ENCODE measurements at regions not wholly inside any gene's neighbourhood (a gene's known extent, or its start where the extent isn't known, plus 50 kb on each side); places are given as distances from the start of the nearest gene placed in this dataset.
A peak's percentile ranks its signal among the peaks of the same experiment; 100 is the strongest.

DNA sequence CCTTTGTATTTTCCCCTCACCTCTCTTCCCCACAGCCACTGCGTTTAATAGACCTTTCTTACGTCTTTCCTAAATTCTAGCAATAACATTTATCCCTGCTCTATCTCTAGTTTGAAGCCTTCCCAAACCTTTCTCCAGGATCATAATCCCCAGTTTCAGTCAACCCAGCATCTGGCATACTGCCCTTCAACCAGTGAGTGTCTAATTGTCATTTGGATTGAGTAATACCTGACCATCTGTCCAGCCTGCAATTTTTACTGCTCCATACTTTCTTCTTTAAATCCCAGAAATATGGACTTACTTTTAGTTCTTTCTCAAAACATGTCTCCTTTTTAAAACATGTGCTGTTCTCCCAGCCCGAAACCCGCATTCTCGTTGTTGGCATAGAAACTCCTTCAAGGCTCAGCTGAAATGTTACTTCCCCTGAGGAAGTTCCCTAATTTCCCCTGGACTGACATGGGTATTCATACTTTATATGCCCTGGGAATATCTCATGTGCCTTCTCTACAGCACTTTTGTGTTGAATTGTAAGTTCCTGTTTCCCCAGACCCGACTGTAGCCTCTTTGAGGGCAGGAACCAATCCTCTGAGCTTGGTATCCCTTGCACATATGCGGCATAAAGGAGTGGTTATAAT, 65.1 kb upstream of the ETV6 start:
- no peaks in the 10 kb centered on the region for H3K9me3 ChIP-seq
- ATAC-seq (ENCODE audit: low FRiP score in 2 of 2) (peak in 1 of 2 donors; percentile 49), DNase-seq (no peak)
- no peak overlapping the region for H3K27ac ChIP-seq
- H3K4me1 ChIP-seq = peaks cover 8 to 14% (median 10%) of the 10 kb centered on the region in 4 donors
- no peak overlapping the region for H3K4me3 ChIP-seq
- H3K27me3 ChIP-seq = no peaks in the 10 kb centered on the region
- H3K36me3 ChIP-seq = no peaks in the 10 kb centered on the region
- WGBS, 2 donors = 63 to 71% methylated on average over 7 of the region's 7 CpGs
- TF ChIP-seq EP300 (IDR thresholded peaks at IDR 0.05) (no peak), POLR2AphosphoS5 (IDR thresholded peaks at IDR 0.05) (no peak), POLR2A (IDR thresholded peaks at IDR 0.05) (no peak)
- TF ChIP-seq, protein P1, sequence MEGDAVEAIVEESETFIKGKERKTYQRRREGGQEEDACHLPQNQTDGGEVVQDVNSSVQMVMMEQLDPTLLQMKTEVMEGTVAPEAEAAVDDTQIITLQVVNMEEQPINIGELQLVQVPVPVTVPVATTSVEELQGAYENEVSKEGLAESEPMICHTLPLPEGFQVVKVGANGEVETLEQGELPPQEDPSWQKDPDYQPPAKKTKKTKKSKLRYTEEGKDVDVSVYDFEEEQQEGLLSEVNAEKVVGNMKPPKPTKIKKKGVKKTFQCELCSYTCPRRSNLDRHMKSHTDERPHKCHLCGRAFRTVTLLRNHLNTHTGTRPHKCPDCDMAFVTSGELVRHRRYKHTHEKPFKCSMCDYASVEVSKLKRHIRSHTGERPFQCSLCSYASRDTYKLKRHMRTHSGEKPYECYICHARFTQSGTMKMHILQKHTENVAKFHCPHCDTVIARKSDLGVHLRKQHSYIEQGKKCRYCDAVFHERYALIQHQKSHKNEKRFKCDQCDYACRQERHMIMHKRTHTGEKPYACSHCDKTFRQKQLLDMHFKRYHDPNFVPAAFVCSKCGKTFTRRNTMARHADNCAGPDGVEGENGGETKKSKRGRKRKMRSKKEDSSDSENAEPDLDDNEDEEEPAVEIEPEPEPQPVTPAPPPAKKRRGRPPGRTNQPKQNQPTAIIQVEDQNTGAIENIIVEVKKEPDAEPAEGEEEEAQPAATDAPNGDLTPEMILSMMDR (IDR thresholded peaks at IDR 0.05) = no peak

DNA sequence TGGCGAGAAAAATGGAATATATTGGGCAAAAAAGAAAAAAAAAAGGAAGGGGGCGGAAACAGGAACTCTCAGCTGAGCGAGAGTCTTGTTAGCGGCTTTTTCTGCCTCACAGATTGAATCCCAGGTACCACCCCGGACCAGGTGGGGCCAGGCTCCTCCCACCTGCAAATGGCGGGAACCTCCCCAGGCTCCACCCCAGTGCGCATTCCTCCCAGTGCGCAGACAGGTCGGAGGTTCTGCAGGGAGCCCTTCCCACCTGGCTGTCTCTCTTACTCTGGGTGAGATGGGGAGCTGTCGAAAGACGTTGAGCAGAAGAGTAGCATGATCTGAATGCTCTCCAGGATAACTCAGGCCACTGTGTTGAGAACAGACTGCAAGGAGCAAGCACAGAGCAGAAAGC, 57.0 kb upstream of the ETV6 start:
- Histone ChIP-seq H3K27me3 (no peaks in the 10 kb centered on the region), H3K36me3 (no peaks in the 10 kb centered on the region), H3K4me1 (no peaks in the 10 kb centered on the region), H3K27ac (no peak overlapping the region), H3K4me3 (no peak overlapping the region), H3K9me3 (no peaks in the 10 kb centered on the region)
- 91 to 96% methylated on average over 11 of the region's 11 CpGs for WGBS, 2 donors
- DNase-seq (no peak), ATAC-seq (ENCODE audit: low FRiP score in 2 of 2) (no peak)
- TF ChIP-seq POLR2A (IDR thresholded peaks at IDR 0.05) (no peak), POLR2AphosphoS5 (IDR thresholded peaks at IDR 0.05) (no peak), EP300 (IDR thresholded peaks at IDR 0.05) (no peak)
- TF ChIP-seq, protein P1 (IDR thresholded peaks at IDR 0.05) = no peak

DNA sequence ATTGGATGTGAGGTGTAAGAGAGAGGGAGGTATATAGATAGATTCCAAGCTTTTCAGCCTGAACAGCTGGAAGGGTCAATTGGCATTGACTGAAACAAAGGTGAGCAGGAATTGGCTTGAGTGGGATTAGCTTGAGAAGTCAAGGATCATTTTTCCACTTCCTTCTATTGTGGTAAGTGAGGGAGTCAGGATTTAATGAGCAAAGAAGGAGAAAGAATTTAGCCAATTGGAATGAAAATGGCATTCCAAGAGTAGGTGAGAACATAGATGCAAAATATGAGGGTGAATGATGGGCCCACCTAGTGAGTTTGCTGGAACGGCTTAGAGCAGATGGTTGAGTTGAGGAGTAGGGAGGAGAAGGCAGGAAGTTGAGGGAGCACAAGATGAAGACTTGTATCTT, 56.5 kb upstream of the ETV6 start:
- no peak overlapping the region for H3K4me3 ChIP-seq
- H3K4me1 ChIP-seq = no peaks in the 10 kb centered on the region
- no peaks in the 10 kb centered on the region for H3K27me3 ChIP-seq
- ATAC-seq (ENCODE audit: low FRiP score in 2 of 2) = no peak
- H3K36me3 ChIP-seq = no peaks in the 10 kb centered on the region
- TF ChIP-seq, protein P1 (IDR thresholded peaks at IDR 0.05) = no peak
- TF ChIP-seq POLR2A (IDR thresholded peaks at IDR 0.05) (no peak), EP300 (IDR thresholded peaks at IDR 0.05) (no peak), POLR2AphosphoS5 (IDR thresholded peaks at IDR 0.05) (no peak)
- no peaks in the 10 kb centered on the region for H3K9me3 ChIP-seq
- DNase-seq = no peak
- 94 to 95% methylated on average over 1 of the region's 1 CpG for WGBS, 2 donors
- H3K27ac ChIP-seq = no peak overlapping the region

DNA sequence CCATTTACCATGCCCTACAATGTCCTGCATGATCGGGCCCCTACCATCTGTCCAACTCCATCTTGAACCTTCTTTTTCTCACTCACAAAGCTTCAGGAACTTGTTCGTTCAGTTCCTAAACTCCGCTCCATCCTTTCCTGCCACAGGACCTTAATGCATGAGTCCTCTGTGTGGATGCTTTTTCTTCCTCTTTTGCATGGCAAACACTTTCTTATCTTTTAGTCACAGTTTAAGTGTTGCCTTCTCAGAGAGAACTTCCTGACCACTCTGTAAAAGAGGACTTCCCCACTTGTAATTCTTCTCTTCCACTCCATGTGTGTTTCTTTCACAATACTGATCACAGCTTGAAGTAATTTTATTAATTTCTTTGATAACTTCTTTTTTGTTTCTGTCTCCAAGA, 54.4 kb upstream of the ETV6 start:
- ATAC-seq (ENCODE audit: low FRiP score in 2 of 2) (no peak), DNase-seq (no peak)
- Histone ChIP-seq H3K27ac (no peak overlapping the region), H3K4me3 (no peak overlapping the region), H3K4me1 (no peaks in the 10 kb centered on the region), H3K27me3 (no peaks in the 10 kb centered on the region), H3K36me3 (no peaks in the 10 kb centered on the region), H3K9me3 (no peaks in the 10 kb centered on the region)
- 68 to 84% methylated on average over 2 of the region's 3 CpGs for WGBS, 2 donors
- TF ChIP-seq, protein P1 (IDR thresholded peaks at IDR 0.05) = no peak
- TF ChIP-seq POLR2A (IDR thresholded peaks at IDR 0.05) = no peak
- TF ChIP-seq EP300 (IDR thresholded peaks at IDR 0.05) = no peak
- TF ChIP-seq POLR2AphosphoS5 (IDR thresholded peaks at IDR 0.05) = no peak

DNA sequence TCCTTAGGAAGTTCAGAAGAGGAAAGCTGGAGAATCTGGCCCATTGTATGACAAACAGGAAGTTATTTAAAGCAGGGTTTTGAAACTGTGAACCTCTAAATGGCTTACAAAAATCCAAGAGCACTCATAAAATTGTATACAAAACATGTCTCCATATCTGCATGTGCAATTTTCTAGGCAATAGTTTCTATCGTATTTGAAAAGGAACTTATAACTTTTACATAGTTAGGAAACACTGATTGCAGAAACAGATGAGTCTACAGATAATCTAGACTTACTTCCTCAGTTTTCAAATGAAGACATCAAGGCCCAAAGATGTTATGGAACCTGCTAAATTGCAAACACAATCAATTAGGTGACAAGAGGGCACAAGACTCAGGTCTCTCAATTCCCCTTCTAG, 53.3 kb upstream of the ETV6 start:
- no peaks in the 10 kb centered on the region for H3K27me3 ChIP-seq
- 33 to 55% methylated on average over 1 of the region's 1 CpG for WGBS, 2 donors
- H3K4me3 ChIP-seq = no peak overlapping the region
- no peaks in the 10 kb centered on the region for H3K36me3 ChIP-seq
- no peak for ATAC-seq (ENCODE audit: low FRiP score in 2 of 2)
- TF ChIP-seq POLR2AphosphoS5 (IDR thresholded peaks at IDR 0.05) (no peak), EP300 (IDR thresholded peaks at IDR 0.05) (no peak), POLR2A (IDR thresholded peaks at IDR 0.05) (no peak)
- TF ChIP-seq, protein P1 (IDR thresholded peaks at IDR 0.05) = no peak
- DNase-seq = no peak
- H3K27ac ChIP-seq = no peak overlapping the region
- H3K9me3 ChIP-seq = no peaks in the 10 kb centered on the region
- peaks cover 0 to 6% (median 0%) of the 10 kb centered on the region in 4 donors for H3K4me1 ChIP-seq

Data from upper lobe of left lung (tissue), 6 donors.